ENCODE measurements at regions not wholly inside any gene's neighbourhood (a gene's known extent, or its start where the extent isn't known, plus 50 kb on each side); places are given as distances from the start of the nearest gene placed in this dataset.
"Not testable (repeated sequence)": the region's sequence is repeated elsewhere in the genome, so short reads cannot be mapped to it uniquely, and the experiment has no call there.

GRCh38 chr6:132068766-132069165 lies 117.6 kb upstream of the CCN2 start:
- intact Hi-C loops (cut with DNase I): no loop called here
- DNase-seq (ENCODE audit: low spot score): no peak

- intact Hi-C loops (cut with DNase I): no loop called here
- DNase-seq (ENCODE audit: low spot score): no peak
These were observed 116.1 kb upstream of the CCN2 start for GRCh38 chr6:132067286-132067685.

GRCh38 chr6:132065556-132065955 lies 114.4 kb upstream of the CCN2 start:
- DNase-seq (ENCODE audit: low spot score): no peak

GRCh38 chr6:132063738-132064137 lies 112.6 kb upstream of the CCN2 start:
- intact Hi-C loops (cut with DNase I): no loop called here
- DNase-seq (ENCODE audit: low spot score): no peak

More at GRCh38 chr6:132065556-132065955, 114.4 kb upstream of the CCN2 start:
- intact Hi-C loops (cut with DNase I): no loop called here

GRCh38 chr6:132063204-132063603 lies 112.0 kb upstream of the CCN2 start:
- intact Hi-C loops (cut with DNase I): no loop called here
- no peak for DNase-seq (ENCODE audit: low spot score)

- intact Hi-C loops (cut with DNase I): no loop called here
- no peak for DNase-seq (ENCODE audit: low spot score)
These were observed 111.5 kb upstream of the CCN2 start for GRCh38 chr6:132062626-132063025.

GRCh38 chr6:132061381-132061780 lies 110.2 kb upstream of the CCN2 start:
- intact Hi-C loops (cut with DNase I): no loop called here
- DNase-seq (ENCODE audit: low spot score): no peak

GRCh38 chr6:132060591-132060990 lies 109.4 kb upstream of the CCN2 start:
- no peak for DNase-seq (ENCODE audit: low spot score)
- intact Hi-C loops (cut with DNase I): no loop called here

GRCh38 chr6:132058975-132059374 lies 107.8 kb upstream of the CCN2 start:
- no peak for DNase-seq (ENCODE audit: low spot score)
- intact Hi-C loops (cut with DNase I): no loop called here

- DNase-seq (ENCODE audit: low spot score): no peak
- intact Hi-C loops (cut with DNase I): no loop called here
These were observed 103.4 kb upstream of the CCN2 start for GRCh38 chr6:132054525-132054924.

- DNase-seq (ENCODE audit: low spot score): no peak
- intact Hi-C loops (cut with DNase I): no loop called here
These were observed 102.3 kb upstream of the CCN2 start for GRCh38 chr6:132053511-132053910.

- DNase-seq (ENCODE audit: low spot score): no peak
- intact Hi-C loops (cut with DNase I): no loop called here
These were observed 100.9 kb upstream of the CCN2 start for GRCh38 chr6:132052096-132052495.

GRCh38 chr6:132045877-132046276 lies 94.7 kb upstream of the CCN2 start:
- DNase-seq (ENCODE audit: low spot score): no peak
- intact Hi-C loops (cut with DNase I): no loop called here

GRCh38 chr6:132043148-132043547 lies 92.0 kb upstream of the CCN2 start:
- DNase-seq (ENCODE audit: low spot score): no peak
- intact Hi-C loops (cut with DNase I): no loop called here

- intact Hi-C loops (cut with DNase I): no loop called here
These were observed 90.5 kb upstream of the CCN2 start for GRCh38 chr6:132041706-132042105.

GRCh38 chr6:132028029-132028428 lies 76.9 kb upstream of the CCN2 start:
- intact Hi-C loops (cut with DNase I): no loop called here
- no peak for DNase-seq (ENCODE audit: low spot score)

More at GRCh38 chr6:132041706-132042105, 90.5 kb upstream of the CCN2 start:
- DNase-seq (ENCODE audit: low spot score): no peak

GRCh38 chr6:132025468-132025867 lies 74.3 kb upstream of the CCN2 start:
- intact Hi-C loops (cut with DNase I): no loop called here
- no peak for DNase-seq (ENCODE audit: low spot score)

- no peak for DNase-seq (ENCODE audit: low spot score)
- intact Hi-C loops (cut with DNase I): no loop called here
These were observed 72.3 kb upstream of the CCN2 start for GRCh38 chr6:132023490-132023889.

GRCh38 chr6:132021552-132022375 lies 70.6 kb upstream of the CCN2 start:
- DNase-seq (ENCODE audit: low spot score): no peak
- intact Hi-C loops (cut with DNase I): no loop called here

- intact Hi-C loops (cut with DNase I): not testable (repeated sequence)
These were observed 69.7 kb upstream of the CCN2 start for GRCh38 chr6:132020918-132021317.

GRCh38 chr6:132020138-132020581 lies 69.0 kb upstream of the CCN2 start:
- intact Hi-C loops (cut with DNase I): no loop called here
- DNase-seq (ENCODE audit: low spot score): no peak

More at GRCh38 chr6:132020918-132021317, 69.7 kb upstream of the CCN2 start:
- not testable (repeated sequence) for DNase-seq (ENCODE audit: low spot score)

- intact Hi-C loops (cut with DNase I): no loop called here
- DNase-seq (ENCODE audit: low spot score): no peak
These were observed 68.4 kb upstream of the CCN2 start for GRCh38 chr6:132019586-132019985.

Measured in cardiac septum (tissue), 1 donor.